Panc1 (cell line): ENCODE measurements at regions not wholly inside any gene's neighbourhood (a gene's known extent, or its start where the extent isn't known, plus 50 kb on each side); places are given as distances from the start of the nearest gene placed in this dataset.

Experiments
- ATAC-seq: fragments of 200-7000 bp; cut with Tn5 transposase; 2 replicates; pipeline ENCODE4 v1.9.1; 2020; ENCODE audit warnings: mild to moderate bottlenecking, moderate library complexity
- BruUV-seq: library from RNA; stranded (reverse); fragments of 400-500 nt; replicated peaks from 2 replicates; lab custom pipeline; 2021; lab: Mats Ljungman, UMichigan
- CTCF ChIA-PET: fragments of 300-600 bp; sonication (Branson Sonifier 250); formaldehyde crosslinking; loops from one replicate; lab custom pipeline; 2022; ENCODE audit warnings: antibody characterized with exemption; lab: Charles Lee
- POLR2A ChIA-PET: fragments of 300-600 bp; sonication (Branson Sonifier 250); formaldehyde crosslinking; loops from one replicate; lab custom pipeline; 2022; ENCODE audit warnings: antibody characterized with exemption; lab: Charles Lee
- DNase-seq: peaks from one replicate; pipeline ENCODE4 v3.0.0-alpha.2; 2010; ENCODE audit warnings: low read depth, low spot score
- H3K27ac ChIP-seq: 2 replicates; pipeline ENCODE4 v1.5.1; 2011; ENCODE audit warnings: mild to moderate bottlenecking, low read length, inconsistent platforms
- H3K27me3 ChIP-seq: fragments of 200-500 bp; sonication (Bioruptor generic); 2 replicates; pipeline ENCODE4 v1.6.0; 2014; ENCODE audit warnings: low read length, inconsistent platforms; ENCODE audit not compliant: control insufficient read depth, insufficient read depth
- H3K36me3 ChIP-seq: fragments of 200-500 bp; sonication (Bioruptor generic); 2 replicates; pipeline ENCODE4 v1.5.1; 2014; ENCODE audit warnings: inconsistent platforms, mild to moderate bottlenecking, low read length, moderate library complexity; ENCODE audit not compliant: control insufficient read depth, insufficient read depth
- H3K4me1 ChIP-seq: 2 replicates; pipeline ENCODE4 v1.5.1; 2011; ENCODE audit warnings: inconsistent platforms, mild to moderate bottlenecking, low read length, moderate library complexity; ENCODE audit not compliant: control insufficient read depth, insufficient read depth
- H3K4me3 ChIP-seq, 2 experiments: 2 replicates each; pipeline ENCODE4 v1.5.1; 2011 to 2012; ENCODE audit warnings: low read depth in 2 of 2, low read length in 2 of 2, mild to moderate bottlenecking in 2 of 2, inconsistent platforms in 1 of 2, moderate library complexity in 1 of 2
- H3K9me3 ChIP-seq: fragments of 200-500 bp; sonication (Bioruptor generic); 2 replicates; pipeline ENCODE4 v1.5.1; 2014; ENCODE audit warnings: low read depth, mild to moderate bottlenecking, inconsistent platforms, low read length, moderate library complexity; ENCODE audit not compliant: control insufficient read depth, insufficient read depth
- CTCF ChIP-seq: fragments of 450-650 bp; IDR thresholded peaks from 2 replicates; pipeline ENCODE4 v1.5.1; 2017; ENCODE audit warnings: mild to moderate bottlenecking
- POLR2AphosphoS5 ChIP-seq: IDR thresholded peaks from 2 replicates; pipeline ENCODE4 v1.6.1; 2012; ENCODE audit warnings: mild to moderate bottlenecking, low read depth, low read length, moderate library complexity
- REST ChIP-seq, 2 experiments: IDR thresholded peaks; 2 replicates each; pipeline ENCODE4 v1.6.1; 2011 to 2012; ENCODE audit warnings: low read depth in 2 of 2, control low read depth in 1 of 2, low read length in 1 of 2, mild to moderate bottlenecking in 1 of 2, moderate library complexity in 1 of 2; ENCODE audit not compliant: insufficient read depth in 1 of 2
- SIN3A ChIP-seq: IDR thresholded peaks from 2 replicates; pipeline ENCODE4 v1.6.1; 2012; ENCODE audit warnings: low read depth, mild to moderate bottlenecking, low read length, moderate library complexity, borderline replicate concordance; ENCODE audit not compliant: insufficient read depth
- TCF7L2 ChIP-seq: IDR thresholded peaks from 2 replicates; pipeline ENCODE4 v1.6.1; 2011; ENCODE audit warnings: mild to moderate bottlenecking, low read depth, low read length, inconsistent platforms
- in situ Hi-C: cut with HindIII; loops from 2 replicates; pipeline ENCODE4 v1.10.0; 2016; ENCODE audit warnings: low sequenced_read_pairs, low pct_unique_long_range_greater_than_20kb
- intact Hi-C: fragments of 100-400 bp; cut with micrococcal nuclease; formaldehyde crosslinking; loops from one replicate; pipeline ENCODE4 v1.10.0; 2022; ENCODE audit not compliant: unreplicated experiment

GRCh38 chr1:91075233-91076135, 53.6 kb upstream of the ZNF644 start:
- POLR2A ChIA-PET = no interaction called here
- TF ChIP-seq REST (IDR thresholded peaks at IDR 0.05; ENCODE audit: insufficient read depth in 1 of 2, low read depth in 2 of 2, low read length in 1 of 2) (no peak), SIN3A (no peak)
- H3K27me3 ChIP-seq = no peaks in the 10 kb centered on the region
- intact Hi-C loops (no loop called here), in situ Hi-C loops (no loop called here)
- no peaks in the 10 kb centered on the region for H3K9me3 ChIP-seq
- CTCF ChIA-PET = no interaction called here
- no peaks in the 10 kb centered on the region for H3K36me3 ChIP-seq
- H3K4me1 ChIP-seq = no peaks in the 10 kb centered on the region
- no peak overlapping the region for H3K4me3 ChIP-seq
- no TSS peak for BruUV-seq
- H3K27ac ChIP-seq = no peak overlapping the region
- no peak for DNase-seq
- no peak for ATAC-seq

- intact Hi-C loops = no loop called here
- POLR2A ChIA-PET = interaction anchor here (0.6 kb wide), 1 partner anchor 400 kb away, joined by 6 read pairs; no protein-coding TSS in a partner anchor
- Histone ChIP-seq H3K9me3 (no peaks in the 10 kb centered on the region), H3K36me3 (no peaks in the 10 kb centered on the region), H3K27ac (no peak overlapping the region), H3K4me1 (no peaks in the 10 kb centered on the region), H3K4me3 (no peak overlapping the region), H3K27me3 (no peaks in the 10 kb centered on the region)
- TF ChIP-seq TCF7L2 = no peak
- TF ChIP-seq REST (IDR thresholded peaks at IDR 0.05; ENCODE audit: insufficient read depth in 1 of 2, low read depth in 2 of 2, low read length in 1 of 2) = no peak
- TF ChIP-seq POLR2AphosphoS5 = no peak
- TF ChIP-seq SIN3A = no peak
- no peak for TF ChIP-seq CTCF
- in situ Hi-C loops = no loop called here
- CTCF ChIA-PET = no interaction called here
- no peak for DNase-seq
- ATAC-seq = no peak
- no TSS peak for BruUV-seq
Measured at GRCh38 chr1:91073299-91073698, 51.5 kb upstream of the ZNF644 start.
